CD4-positive, alpha-beta T cell treated with Interferon gamma for 1 hour (primary cell): ENCODE measurements at regions not wholly inside any gene's neighbourhood (a gene's known extent, or its start where the extent isn't known, plus 50 kb on each side); places are given as distances from the start of the nearest gene placed in this dataset.

Experiments used
- DNase-seq: peaks from one replicate; pipeline ENCODE4 v3.0.0-alpha.2; 2020

DNA sequence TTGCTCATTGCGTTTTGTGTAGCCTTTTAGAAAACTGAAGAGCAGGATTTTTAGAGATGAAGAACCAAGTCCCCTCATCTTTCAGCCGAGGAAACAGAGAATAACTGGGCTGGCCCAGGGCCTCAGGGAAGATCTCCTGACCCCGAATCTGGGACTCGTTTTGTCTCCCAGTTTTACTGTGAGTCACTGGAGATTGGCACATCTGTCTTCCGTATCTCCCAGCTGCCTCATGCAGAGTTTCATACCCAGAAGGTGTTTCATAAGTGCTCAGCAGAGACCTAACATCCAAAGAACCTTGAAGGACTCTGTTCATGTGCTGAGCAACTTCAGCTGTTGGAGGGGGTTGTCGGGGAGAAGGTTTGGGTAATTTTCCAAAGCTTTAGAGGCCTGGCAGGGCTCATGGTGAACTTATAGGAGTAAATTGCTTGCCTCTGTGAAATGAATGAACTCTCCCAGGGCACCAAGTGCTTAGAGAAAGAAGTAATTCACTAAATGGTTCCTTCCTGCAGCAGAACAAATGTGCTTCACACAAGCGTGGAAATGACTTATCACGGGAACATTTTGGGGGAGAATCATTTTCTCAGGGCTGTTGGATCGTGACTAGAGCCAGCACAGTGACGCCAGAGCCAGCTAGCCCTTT is 121.4 kb downstream of the FAM43A start:
- DNase-seq: no peak

DNA sequence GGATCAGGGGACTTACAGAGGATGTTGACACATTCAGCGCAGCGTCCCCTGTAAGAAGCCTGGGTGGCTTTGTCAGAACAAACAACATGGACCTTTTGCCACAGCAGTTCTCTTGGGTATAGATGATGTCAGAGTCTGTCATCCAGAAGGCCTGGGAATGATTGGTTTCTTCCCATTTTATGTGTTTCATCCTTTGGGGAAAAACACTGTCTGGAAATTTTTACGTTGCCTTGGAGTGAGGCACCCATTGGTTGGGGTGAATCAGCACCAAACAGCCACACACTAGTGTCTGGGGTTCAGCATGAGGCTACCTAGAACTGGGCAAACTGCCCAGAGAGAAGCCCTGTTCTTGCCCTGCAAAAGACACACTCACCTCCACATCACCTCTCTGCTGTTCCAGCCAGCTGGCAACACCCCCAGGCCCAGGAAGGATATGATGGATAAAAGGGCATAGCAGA is 123.0 kb downstream of the FAM43A start:
- no peak for DNase-seq

DNA sequence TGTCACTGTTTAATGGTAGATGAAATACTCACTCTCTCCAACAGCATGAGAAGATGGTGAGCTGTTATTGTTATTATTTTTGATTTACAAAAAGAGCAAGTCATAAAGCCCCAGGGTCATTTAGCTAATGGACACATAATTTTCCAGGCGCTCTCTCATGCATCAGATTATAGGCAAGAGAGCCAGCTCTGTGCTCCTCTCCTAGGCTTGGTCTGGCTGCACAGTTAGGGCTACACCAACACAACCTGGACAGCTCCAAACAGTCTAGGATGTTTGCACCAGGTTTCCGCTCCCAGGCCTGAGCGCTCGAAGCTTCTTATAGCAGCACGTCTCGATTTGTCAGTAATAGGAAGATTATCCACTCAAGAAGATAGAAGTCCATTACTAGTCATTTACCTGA is 123.7 kb downstream of the FAM43A start:
- no peak for DNase-seq

DNA sequence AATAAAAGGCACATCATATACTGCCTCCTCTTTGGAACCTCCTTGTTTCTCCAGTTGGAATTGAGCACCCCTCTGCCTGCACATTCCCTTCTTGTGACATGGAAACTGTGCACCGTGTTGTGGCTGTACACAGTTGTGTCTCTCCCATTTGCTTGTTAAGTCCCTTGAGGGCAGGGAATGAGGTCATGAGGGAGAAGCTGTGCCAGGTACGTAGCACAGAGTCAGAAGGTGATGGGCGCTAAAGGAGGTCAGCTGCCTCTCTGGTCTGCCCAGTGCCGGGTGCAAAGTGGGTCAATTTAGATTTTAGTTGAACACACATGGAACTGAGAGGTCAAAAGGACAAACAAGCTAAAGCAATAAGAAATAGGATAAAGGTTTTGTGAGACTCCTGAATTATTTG is 124.4 kb downstream of the FAM43A start:
- no peak for DNase-seq

DNA sequence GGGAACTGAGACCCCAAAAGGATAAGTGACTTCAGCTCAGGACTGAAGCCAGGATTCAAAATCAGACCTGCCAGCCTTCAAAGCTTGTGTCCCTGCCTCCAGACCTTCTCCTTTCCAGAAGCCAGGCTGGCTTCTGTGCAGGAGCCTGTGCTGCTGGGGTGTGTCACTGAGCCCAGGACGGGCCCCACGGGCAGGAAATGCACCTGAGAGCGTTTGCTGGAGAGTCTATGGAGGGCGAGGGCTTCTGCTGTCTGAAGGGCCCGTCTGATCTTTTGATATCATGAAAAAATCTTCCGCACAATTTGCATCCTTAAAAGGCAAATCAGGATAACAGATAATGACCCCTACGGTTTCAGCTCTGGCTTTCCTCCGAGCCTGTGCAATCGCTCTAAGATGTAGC is 125.4 kb downstream of the FAM43A start:
- DNase-seq: no peak

DNA sequence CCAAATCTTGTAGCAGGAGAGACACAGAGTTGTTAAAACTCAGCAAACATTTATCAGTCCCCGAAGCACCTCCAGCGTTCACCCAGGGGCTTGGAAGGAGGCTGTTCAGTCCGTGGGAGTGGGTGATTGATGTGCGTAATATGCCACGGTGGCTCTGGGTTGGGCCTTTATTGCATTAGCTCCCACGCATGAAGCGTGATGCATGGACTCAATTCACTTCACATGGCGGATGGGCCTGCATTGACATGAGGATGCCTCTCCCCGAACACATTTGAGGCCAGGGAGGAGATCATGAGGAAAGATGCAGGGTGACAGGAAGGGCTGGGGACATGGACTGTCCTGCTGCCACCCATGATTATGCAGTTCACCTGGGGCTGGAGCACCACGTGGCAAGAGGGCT is 126.5 kb downstream of the FAM43A start:
- DNase-seq: no peak

DNA sequence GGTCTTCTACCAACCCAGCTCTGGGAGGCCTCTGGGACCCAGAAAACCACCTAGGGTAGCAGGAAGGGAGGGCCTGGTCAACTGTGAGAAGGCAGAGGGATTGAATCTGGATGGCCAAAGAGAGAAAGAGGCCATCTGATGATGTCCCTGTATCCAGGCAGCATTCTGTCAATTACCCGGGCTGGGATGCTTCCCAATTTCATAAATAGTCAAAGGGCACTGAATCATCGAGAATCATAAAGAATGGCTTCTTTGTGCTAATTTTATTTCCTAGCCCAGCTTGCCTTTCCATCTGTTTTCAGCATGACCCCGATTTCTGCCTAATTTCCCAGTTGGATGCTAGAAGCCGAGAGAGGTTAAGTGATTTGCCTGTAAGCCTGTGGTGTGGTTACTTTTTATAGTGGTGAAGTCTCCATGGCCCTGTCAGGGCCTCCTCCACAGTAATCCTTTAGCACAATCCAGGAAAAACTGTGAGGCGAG is 129.2 kb downstream of the FAM43A start:
- no peak for DNase-seq

DNA sequence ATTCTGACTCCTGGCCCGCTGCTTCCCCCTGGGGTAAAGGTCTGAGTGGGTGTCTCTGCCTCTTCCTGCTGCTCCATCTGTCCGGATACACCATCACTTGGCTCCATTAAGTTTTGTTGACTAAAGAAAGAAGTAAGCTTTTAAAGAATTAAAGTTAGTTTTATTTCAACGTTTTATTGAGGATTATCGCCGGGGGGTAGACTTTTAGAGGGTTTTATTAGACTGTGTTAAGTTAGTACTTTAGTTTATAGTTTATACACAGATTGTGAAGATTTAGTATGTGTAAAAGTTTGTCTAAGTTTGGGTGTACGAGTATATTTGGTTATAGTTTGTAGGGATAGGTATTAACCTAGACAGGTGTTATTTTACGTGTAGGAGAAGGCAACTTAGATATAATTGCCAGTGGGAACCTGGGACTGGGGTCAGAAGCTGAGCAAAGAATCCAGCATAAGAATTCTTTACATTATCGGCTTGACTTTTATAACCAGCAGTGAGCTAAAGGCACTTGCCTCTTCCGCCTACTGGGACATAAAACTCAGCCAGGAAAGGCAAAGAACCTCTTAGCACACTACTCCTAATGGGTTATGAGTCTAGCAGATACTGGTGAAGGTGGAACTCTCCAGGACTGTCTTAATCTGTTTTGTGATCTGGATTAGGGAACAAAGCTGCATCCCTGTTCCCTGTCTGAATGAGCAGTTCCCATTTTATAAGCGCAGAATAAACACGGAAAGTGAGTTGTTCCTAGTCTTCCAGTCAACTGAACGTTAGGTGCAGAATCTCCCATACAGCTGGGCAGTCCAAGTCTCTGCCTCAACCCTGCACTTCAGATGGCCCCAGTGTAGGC is 131.3 kb downstream of the FAM43A start:
- no peak for DNase-seq

DNA sequence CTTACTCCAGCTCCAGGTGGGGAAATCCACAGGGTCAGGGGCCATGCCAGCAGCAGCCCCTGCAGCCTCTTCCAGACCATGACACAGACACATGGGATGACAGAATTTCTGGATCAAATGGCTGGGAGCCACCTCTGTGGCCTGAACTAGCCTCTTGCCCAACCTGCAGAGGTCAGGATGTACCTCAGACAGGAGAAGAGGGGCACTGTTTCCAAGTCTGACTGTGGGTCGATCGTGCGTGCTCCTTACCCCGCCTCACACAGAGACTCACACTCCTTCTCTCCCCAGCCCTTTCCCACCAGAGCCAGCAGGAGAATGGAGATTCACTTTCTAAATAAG is 131.9 kb downstream of the FAM43A start:
- DNase-seq: no peak

DNA sequence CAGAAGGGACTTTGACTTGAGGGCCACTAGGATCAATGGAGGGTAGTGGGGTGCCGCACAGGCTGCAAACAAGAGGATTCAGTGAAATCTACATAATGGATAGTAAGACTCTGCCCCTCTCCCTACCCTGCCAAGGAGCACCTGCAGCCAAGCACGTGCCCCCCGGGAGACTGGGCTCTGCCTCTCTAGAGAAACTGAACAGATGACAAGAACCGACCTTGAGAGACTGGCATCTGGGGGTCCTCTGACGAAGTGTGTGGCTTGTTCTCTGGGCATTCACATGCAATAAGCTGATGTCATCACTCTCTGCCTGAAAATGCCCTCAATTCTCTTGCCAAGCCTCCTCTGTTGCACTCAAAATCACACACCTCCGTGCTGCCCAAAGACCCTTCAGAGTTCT is 132.3 kb downstream of the FAM43A start:
- no peak for DNase-seq

DNA sequence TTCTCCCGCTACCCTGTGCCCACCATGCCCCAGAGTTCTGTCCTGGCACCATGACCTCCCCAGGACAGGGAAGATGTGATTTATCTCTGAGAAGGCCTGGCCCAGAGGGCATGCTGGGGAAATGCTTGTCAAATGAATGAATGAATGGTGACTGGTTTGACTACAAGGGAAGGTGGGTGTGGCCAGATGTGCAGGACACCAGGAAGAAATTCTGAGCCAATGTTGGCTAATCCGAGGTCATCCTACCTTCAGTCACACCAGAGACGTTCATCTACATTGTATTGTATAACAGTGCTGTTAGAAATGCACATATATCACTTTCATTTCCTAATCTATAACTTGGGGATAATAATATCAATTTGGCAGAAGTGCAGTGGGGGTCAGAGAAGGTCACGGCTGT is 138.4 kb downstream of the FAM43A start:
- no peak for DNase-seq

DNA sequence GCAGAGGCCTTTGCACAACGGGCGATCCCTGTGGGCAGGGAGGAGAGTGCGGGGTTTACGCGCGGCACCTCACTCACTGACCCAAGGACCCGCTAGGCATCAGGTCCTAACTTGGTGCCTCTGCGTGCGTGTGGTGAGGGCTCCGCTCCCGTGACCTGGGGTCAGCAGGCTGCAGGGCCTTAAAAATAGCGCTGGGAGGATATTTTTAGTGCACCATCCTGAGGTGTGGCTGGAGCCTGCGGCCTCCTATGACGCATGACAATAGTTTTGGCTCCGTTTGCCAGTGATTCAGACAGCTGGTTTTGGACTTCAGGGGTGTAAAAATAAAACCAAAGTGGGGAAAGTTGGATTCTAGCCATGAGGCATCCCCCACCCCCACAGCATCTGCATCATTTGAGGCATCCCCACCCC is 139.0 kb downstream of the FAM43A start:
- DNase-seq: no peak

DNA sequence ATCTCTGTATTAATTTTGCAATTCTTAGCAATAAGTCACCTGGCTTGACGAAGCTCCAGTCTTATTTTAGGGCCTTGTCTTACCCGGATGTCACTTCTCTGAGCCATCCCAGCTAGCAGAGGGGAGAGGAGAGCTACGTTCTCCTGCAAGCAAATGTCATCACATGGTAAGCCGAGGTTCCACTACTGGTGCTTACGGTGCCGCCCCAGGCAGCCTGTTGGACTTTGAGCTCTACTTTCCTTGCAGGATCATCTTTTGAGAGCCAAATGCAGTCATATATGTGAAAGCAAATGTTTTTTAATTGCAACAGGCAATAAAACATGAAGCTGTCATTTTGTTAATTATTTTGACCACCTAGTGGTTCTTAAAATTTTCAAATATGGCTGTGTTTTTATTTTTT is 140.9 kb downstream of the FAM43A start:
- no peak for DNase-seq

DNA sequence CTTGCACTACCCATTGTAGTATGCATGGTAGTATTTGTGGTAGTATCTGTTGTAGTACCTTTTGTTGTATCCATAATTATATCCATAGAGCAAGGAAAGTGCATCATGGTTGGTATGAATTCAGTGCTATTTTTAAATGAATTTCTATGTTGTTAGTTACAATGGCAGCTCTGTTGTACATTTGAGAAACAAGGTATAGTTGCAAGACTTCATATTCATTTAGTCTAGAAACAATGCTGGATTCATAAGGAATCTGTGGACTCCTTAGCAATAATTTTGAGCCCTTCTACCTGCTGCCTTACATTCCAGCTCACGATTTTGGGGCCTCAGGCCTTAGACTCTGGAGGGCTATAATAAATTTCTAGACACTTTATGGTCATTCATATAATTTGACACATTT is 141.8 kb downstream of the FAM43A start:
- DNase-seq: no peak

DNA sequence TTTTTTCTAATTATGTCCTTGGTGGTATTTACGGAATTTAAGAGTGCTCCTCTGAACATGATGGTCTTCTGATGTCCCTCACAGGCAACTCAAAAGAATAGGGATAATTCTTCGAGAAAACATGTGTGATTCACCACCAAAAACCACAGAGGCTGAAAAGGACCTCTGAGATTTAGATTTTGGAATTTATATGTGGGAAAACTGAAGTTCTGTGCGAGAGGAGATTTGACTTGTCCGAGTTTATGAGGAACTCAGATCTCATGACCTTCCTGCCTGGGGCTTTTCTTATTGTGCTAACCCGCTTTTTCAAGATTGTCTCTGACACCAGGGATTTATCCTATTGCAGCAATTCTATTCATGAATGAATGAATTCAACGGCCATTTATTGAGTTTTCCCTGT is 142.4 kb downstream of the FAM43A start:
- no peak for DNase-seq

DNA sequence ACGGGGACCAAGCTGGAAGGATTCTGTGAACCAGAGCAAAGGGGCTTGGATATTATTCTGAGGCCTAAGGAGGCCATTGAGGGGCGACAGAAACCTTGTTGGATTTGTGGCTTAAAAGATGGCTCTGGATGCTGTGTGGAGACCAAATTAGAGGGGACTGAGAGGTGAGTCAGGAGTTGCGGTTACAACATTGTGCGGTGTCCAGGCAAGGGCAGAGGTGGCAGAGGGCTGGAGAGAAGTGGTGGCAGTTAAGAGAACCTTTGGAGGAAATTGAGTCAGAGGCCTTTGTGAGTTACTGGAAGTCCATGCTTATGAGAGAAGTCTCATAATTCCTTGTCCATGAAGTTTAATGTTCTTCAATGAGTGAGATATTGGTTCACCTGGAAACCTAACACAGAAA is 143.2 kb downstream of the FAM43A start:
- DNase-seq: no peak

DNA sequence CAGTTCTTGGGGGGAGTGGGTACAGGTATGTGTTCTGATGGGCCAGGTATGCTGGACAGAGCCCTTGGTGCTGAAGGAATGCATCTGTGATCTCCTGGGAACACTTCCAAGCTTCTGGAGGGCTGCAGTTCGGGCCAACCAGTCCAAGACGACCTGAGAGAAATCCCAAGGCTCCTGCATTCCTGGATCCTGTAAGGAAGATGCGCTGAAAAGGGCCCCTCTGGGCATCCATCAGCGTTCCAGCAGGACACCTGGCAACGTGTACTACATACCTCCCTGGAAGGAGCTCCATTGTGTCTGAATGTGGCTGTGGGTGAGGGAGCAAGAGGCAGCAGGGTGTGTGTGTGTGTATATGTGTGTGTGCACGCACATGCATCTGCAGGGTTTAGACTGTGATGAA is 144.7 kb downstream of the FAM43A start:
- no peak for DNase-seq

DNA sequence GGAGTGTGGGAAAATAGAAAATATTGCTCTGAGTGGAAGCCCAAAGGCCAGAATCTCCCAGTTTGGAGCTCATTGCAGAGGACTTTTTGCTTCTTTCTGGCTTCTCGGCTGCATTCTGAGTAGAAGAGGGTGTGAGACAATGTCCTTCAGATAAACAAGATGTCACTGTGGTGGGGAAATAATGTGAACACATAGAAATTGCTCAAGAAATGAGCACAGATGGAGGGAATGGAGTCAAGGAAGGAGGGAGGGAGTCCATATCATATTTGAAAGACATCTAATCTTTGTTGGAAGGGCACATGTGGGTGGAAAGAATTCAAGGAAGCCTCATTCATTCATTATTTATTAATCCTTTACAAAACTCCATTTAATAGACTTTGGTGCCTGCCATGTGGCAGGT is 145.3 kb downstream of the FAM43A start:
- no peak for DNase-seq

DNA sequence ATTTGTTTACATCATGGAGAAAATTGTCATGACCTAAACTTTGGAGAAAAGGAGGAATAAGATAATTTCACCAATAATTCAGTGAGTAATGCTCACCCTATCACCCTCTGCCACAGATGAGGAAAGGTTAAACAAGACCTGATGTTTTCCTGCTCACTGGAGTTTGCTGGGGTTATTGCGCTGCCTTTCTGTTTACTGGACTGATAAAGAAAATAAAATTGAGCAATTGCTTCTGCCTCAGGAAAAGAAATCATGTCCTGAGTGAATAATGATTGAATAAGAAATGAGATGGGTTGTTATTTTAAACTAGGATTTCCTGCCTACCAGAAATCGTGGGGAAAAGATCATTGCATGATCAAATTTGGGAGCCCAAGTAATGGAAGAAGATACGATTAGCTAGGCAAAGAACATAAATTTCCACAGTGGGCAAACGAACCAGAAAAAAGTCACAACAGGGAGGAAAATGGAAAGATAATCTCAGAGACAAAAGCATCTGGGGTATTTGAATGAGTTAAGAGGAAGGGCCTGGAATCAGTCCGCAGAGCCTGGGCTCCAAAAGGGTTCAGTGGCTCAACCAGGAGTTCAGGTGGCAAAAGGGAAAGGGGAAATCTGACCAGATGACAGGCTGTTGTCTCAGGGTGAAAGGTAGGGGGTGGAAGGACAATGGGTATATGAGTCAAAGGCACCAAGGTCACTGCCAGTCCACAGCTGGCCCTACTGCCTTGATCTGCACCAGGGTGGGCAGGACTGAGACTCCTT is 146.8 kb downstream of the FAM43A start:
- DNase-seq: no peak

DNA sequence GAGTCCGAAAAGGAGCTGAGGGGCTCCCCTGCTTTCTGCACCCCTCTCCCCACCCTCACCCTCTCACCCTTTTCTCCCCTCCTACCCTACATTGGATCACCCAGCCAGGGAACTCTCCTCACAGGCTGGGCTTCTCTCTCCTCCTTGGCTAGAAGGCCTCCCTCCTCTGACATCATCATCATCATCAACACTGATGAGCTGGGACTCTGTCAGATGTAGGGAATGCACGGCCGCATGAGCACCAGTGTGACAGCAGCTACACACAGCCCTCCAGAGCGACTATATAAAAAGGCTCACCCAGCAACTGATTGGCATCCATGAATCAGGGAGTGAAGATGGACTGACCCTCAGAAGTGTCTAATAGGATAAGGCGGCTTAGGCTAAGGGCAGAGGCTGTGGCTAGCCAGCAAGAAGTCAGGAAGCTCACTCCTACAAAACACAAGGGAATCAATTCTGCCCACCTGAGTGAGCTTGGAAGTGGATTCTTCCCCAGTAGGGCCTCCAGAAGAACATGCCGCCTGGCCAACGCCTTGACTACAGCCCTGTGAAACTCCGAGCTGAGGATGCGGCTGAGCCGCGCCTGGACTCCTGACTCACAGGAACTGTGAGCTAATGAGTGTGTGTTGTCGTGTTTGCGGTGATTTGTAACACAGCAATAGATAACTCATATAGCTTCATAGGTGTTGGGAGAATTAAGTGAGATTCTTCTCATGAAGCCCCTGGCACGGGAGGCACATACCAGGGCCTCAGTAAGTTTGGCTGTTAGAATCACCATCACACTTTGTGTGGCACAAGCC is 147.6 kb downstream of the FAM43A start:
- no peak for DNase-seq

DNA sequence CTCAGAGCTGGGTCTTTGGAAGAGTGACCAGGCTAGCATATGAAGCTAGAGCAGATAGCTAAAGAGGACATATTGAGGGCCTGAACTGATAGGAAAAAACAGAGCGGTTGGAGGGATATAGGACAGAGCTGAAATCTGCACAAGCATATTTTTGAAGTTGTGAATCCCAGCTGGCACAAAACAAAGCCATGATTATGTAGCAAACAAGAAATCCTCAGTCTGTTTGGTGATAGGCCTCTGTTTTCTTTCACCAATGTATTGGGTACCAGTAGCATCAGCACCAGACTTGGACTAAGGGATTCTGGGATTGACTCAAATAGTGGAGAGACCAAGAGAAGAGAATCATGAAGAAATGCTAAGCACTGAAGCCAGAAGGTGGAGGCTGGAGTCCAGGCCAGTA is 151.0 kb downstream of the FAM43A start:
- DNase-seq: no peak

DNA sequence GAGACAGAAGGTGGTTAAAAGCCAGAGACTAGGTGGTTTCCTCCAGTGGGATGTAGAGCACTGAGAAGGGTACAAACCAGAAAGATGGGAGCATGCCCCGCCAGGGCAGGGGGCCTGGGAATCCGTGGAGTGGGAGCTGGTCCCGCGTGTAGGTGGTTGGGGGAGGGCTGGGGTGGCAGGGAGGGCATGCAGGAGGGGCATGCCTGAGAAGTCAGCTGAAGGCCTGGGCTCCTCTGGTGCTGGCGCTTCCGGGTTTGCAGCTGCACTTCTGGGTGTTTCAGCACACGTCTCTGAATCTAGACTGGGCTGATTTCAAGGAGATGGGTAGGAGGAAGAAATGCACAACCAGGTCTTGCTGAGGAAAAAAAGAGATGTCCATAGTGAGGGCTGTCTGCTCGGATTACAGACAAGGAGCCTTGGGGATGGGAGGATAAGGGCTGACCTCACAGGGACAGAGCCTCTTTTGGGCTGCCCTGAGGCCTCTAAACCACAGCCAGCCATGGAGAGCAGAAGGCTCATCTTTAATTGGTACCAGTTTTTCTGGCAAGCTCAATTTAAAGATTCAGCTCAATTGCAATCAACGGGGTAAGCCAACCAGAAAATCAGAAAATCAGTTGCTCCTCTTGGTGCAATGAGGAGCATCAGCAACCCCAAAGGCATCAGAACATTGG is 151.9 kb downstream of the FAM43A start:
- no peak for DNase-seq
